BJ (cell line): ENCODE measurements at regions not wholly inside any gene's neighbourhood (a gene's known extent, or its start where the extent isn't known, plus 50 kb on each side); places are given as distances from the start of the nearest gene placed in this dataset.

Experiments
- CTCF ChIA-PET: fragments of 350-600 bp; formaldehyde crosslinking; extraction: SDS; loops from one replicate; lab custom pipeline; 2021; ENCODE audit warnings: antibody characterized with exemption, inconsistent platforms; lab: Yijun Ruan, JAX
- POLR2A ChIA-PET: fragments of 300-600 bp; sonication (Branson Sonifier 250); formaldehyde crosslinking; extraction: SDS; loops from one replicate; lab custom pipeline; 2021; ENCODE audit warnings: antibody characterized with exemption; lab: Charles Lee
- DNase-seq: peaks from one replicate; pipeline ENCODE4 v3.0.0-alpha.2; 2011; ENCODE audit warnings: low read depth
- H3K27me3 ChIP-seq: 2 replicates; pipeline ENCODE4 v1.6.0; 2011; ENCODE audit warnings: low read length; ENCODE audit not compliant: control insufficient read depth, insufficient read depth
- H3K36me3 ChIP-seq: 2 replicates; pipeline ENCODE4 v1.5.1; 2011; ENCODE audit warnings: low read length; ENCODE audit not compliant: control insufficient read depth, insufficient read depth
- H3K4me3 ChIP-seq: 2 replicates; pipeline ENCODE4 v1.5.1; 2011; ENCODE audit warnings: low read depth, mild to moderate bottlenecking, control low read depth, low read length
- TF ChIP-seq, protein P1 (sequence below): IDR thresholded peaks from 2 replicates; pipeline ENCODE4 v1.5.1; 2011; ENCODE audit warnings: low read depth, mild to moderate bottlenecking, control low read depth, inconsistent platforms, low read length, moderate library complexity; ENCODE audit not compliant: insufficient read depth

DNA sequence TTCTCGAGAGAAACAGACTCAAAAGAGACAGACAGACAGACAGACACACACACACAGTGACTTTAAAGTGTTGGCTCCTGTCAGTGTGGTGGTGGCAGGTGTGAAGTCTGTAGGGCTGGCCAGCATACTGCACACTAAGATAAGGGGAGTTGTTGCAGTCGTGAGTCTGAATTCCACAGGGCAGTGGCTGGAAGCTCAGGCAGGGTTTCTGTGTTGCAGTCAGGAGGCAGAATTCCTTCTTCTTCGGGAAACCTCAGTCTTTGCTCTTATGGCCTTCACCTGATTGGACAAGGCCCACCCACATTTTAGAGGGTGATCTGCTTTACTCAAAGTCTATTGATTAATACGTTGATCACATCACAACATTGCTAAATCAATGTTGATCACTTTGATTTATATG lies 478.4 kb upstream of the HS6ST1 start:
- DNase-seq: no peak
- Histone ChIP-seq H3K4me3 (no peak overlapping the region), H3K36me3 (no peaks in the 10 kb centered on the region), H3K27me3 (no peaks in the 10 kb centered on the region)
- ChIA-PET POLR2A (no interaction called here), CTCF (no interaction called here)
- TF ChIP-seq, protein P1, sequence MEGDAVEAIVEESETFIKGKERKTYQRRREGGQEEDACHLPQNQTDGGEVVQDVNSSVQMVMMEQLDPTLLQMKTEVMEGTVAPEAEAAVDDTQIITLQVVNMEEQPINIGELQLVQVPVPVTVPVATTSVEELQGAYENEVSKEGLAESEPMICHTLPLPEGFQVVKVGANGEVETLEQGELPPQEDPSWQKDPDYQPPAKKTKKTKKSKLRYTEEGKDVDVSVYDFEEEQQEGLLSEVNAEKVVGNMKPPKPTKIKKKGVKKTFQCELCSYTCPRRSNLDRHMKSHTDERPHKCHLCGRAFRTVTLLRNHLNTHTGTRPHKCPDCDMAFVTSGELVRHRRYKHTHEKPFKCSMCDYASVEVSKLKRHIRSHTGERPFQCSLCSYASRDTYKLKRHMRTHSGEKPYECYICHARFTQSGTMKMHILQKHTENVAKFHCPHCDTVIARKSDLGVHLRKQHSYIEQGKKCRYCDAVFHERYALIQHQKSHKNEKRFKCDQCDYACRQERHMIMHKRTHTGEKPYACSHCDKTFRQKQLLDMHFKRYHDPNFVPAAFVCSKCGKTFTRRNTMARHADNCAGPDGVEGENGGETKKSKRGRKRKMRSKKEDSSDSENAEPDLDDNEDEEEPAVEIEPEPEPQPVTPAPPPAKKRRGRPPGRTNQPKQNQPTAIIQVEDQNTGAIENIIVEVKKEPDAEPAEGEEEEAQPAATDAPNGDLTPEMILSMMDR: no peak

DNA sequence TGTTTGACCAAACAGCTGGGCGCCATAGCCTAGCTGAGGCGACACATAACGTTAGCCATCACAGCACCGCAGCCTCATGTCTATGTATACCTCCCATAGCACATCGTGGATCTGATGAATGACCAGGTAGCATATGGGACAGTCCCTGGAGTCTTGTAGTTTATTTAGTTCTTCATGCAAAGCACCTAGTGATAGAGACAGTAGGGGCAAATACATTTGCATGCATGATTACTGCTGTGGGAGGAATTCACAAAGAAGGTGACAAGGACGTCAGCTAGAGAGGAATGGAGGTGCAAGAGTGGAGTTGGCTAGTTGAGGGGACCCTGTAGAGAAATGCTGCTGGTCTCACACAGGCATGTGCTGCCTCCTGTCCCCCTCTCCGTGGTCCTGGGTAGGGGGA lies 478.9 kb upstream of the HS6ST1 start:
- CTCF ChIA-PET: interaction anchor here (0.9 kb wide), 1 partner anchor 23 kb away, joined by 3 read pairs; no protein-coding TSS in a partner anchor
- Histone ChIP-seq H3K36me3 (no peaks in the 10 kb centered on the region), H3K27me3 (no peaks in the 10 kb centered on the region), H3K4me3 (no peak overlapping the region)
- POLR2A ChIA-PET: no interaction called here
- TF ChIP-seq, protein P1: no peak
- no peak for DNase-seq

DNA sequence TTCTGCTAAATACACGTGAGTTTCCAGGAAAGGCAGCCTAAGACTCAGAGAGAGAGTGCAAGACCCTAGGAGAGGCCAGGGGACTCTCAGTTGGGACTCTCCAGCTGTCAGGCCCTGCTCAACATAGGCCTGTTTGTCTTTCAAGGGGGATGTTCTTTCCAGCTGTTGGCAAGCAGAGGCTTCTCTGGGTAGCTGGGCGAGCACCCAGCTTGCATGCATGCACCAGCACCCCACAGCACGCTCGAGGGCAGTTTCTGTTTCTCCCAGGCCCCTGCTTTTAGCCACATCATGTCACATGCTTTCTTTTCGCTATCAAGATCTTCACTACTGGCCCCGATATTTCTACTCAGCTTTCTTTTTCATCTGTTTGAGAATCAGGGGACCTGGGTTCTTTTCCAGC lies 479.3 kb upstream of the HS6ST1 start:
- CTCF ChIA-PET: interaction anchor here (0.9 kb wide), 1 partner anchor 23 kb away, joined by 3 read pairs; no protein-coding TSS in a partner anchor
- POLR2A ChIA-PET: no interaction called here
- H3K4me3 ChIP-seq: no peak overlapping the region
- TF ChIP-seq, protein P1: no peak
- no peaks in the 10 kb centered on the region for H3K36me3 ChIP-seq
- no peak for DNase-seq
- H3K27me3 ChIP-seq: no peaks in the 10 kb centered on the region

- no peak for DNase-seq
- Histone ChIP-seq H3K4me3 (no peak overlapping the region), H3K36me3 (no peaks in the 10 kb centered on the region), H3K27me3 (no peaks in the 10 kb centered on the region)
- ChIA-PET POLR2A (no interaction called here), CTCF (interaction anchor here (0.9 kb wide), 1 partner anchor 22 kb away, joined by 3 read pairs; no protein-coding TSS in a partner anchor)
- TF ChIP-seq, protein P1: no peak
Observed at GRCh38 chr2:128798502-128799283, 480.0 kb upstream of the HS6ST1 start.

DNA sequence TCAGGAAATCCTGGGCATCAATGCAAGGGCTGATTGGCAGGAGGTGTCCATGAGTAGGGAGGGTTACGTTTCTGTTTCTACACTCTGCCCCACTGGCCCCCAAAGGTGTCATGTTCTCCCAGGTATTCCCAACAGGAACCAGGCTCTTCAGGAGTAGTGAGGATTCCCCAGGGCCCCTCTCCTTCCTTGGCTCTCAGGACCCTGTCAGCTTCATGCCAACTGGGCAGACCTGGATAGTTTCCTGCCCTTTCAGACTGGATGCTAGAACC lies 480.6 kb upstream of the HS6ST1 start:
- ChIA-PET CTCF (no interaction called here), POLR2A (no interaction called here)
- TF ChIP-seq, protein P1: no peak
- H3K4me3 ChIP-seq: no peak overlapping the region
- DNase-seq: no peak
- H3K36me3 ChIP-seq: no peaks in the 10 kb centered on the region
- no peaks in the 10 kb centered on the region for H3K27me3 ChIP-seq
